ENCODE measurements at regions not wholly inside any gene's neighbourhood (a gene's known extent, or its start where the extent isn't known, plus 50 kb on each side); places are given as distances from the start of the nearest gene placed in this dataset.
A peak's percentile ranks its signal among the peaks of the same experiment; 100 is the strongest.

DNA sequence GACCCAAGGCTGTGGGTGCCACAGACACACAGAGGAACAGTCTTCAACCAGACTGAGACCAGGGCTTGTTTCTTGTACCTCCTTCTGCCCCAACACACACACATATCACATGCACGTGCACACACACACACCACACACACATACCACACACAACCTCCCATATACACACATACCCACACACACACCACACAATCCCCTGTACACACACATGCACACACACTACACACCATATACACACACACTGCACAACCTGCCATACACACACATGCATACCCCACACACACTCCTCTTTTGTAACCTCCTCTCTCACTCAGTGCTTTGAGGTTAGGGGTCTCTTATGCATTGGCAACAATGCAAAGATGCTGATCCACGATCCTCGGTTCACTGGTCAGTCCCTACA lies 217.0 kb downstream of the AJAP1 start:
- DNase-seq (ENCODE audit: low spot score): no peak

DNA sequence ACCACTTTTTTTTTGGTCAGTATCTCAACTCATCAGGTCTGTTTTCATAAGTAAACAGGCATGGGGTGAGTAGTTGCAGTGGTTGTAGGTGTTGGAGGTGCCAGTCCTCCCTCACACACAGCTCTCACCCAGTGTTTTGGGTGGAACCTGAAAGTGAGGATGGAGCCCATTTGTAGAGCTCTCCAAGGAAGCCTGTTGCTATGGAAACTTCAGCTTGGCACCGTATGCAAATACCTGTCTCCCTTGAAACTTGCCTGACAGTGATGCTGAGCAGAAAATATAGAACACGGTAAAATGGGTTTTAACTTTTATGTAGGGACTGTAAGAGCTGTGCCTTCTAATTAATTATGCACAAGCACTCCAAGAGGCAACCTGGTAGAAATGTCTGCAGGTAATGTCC lies 214.1 kb downstream of the AJAP1 start:
- DNase-seq (ENCODE audit: low spot score): peak; percentile 34

DNA sequence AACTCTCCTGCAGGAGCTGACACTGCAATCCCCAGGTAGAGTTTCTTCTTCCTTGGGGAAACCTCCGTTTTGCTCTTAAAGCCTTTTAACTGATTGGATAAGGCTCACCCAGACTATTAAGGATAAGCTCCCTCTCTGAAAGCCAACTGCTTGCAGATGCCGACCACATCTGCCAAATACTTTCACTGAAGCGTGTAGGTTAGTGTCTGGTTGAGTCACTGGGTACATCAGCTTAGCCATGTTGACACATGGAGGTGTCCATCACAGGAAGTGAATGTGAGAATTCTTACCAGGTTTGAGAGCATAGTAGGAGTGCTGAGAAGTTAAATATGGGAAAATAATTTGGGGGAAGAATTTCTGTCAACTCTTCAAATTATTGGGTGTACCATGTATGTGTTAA lies 202.0 kb downstream of the AJAP1 start:
- DNase-seq (ENCODE audit: low spot score): no peak

DNA sequence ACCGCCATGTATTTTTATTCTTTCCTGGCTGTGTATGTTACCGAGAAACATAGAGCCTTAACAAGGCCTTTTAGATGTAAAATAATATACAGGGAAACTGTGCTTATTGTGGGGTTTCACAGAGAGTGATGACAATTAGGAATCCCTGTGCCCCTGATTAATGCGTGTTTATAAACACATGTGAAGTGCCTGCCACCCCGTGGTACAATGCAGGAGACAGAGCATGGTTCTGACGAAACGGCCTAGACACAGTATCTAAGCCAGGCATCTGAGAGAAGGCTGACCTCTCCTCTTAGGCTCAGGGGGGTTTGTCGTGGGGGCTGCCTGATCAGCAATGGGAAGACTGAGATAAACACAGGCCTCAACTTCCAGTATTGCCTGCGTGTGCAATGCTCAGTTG lies 200.0 kb downstream of the AJAP1 start:
- no peak for DNase-seq (ENCODE audit: low spot score)

DNA sequence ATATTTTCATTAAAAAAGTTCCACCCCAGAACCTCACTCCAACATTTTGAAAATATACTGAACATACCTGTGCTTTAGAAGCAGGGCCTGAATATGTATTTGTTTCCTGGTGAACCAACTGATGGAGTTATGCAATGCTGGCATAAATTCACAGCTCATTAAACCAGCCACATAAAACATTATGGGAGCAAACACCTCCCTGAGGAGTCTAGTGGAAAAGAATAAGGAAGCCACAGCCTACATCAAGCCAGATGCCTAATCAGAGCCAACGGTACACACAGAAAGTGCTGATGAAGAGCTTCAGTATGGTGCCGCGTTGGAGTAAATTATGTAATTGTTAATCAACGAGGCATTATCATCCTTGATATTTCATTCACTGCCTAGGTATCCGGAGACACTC lies 199.5 kb downstream of the AJAP1 start:
- DNase-seq (ENCODE audit: low spot score): no peak

DNA sequence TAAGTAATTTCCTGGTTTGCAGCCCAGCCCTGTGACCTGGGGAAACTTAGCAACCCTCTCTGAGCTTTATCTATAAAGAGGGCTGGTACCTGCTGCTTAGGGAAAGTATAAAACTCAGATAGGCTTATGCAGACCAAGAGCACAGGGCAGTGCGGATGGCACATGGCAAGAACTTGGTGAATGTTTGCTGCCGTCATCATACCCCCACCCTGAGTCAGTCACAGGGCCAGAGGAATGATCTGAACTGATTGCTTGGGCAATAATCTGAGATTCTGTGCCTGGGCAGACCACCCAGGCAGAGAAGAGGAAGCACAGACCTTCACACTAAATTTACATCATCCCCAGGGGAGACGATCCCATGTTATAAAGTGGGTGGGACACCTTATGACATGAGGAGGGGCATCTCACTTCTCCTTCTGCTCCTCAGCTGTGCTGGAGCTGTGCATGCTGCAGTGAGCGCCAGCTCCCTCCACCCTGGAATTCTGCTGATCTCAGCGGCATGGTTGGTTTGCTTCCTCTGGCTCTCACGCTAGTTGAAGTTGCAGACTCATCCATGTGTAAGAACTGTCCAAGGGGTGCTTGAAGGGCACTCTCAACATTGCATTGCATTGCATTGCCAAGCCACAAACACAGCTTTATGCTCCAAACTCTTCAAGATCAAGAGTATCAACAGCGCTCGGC lies 197.1 kb downstream of the AJAP1 start:
- no peak for DNase-seq (ENCODE audit: low spot score)

DNA sequence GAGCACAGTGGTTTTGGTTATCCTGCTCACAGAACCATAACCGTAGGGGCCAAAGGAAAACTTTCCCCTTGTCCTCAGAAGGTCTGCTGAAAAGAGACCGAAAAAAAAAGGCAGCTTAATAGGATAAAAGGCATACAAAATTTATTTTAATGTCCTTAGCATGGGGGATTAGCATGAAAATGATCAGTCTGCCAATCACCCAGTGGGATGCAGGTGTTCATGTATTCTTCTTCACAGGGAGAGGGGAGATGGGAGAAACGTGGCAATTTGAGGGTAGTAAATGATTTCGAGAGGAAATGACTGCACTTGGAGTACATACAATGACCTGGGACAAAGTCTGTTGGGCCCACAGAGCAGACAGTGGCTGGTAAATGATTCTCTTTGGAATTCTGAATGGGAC lies 194.0 kb downstream of the AJAP1 start:
- no peak for DNase-seq (ENCODE audit: low spot score)

DNA sequence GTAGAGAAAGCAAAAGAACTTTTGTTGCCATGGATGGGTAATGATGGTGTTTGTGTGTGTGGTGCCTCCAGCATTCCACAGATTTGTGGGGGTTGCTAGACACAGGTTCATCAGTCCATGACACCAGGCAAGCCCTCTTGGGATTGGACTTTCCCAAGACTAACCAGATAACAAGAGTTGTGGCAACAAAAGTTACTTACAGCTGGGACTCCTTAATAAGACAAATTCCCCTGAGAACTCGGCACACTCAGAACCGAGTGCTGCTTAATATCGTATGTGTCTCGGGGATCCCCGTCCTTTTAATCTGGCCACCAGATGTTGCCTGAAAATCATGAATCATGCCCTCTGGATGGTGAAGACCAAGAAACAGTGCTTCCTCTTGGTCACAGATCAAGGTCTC lies 193.3 kb downstream of the AJAP1 start:
- DNase-seq (ENCODE audit: low spot score): no peak
